B cell (primary cell): ENCODE measurements at regions not wholly inside any gene's neighbourhood (a gene's known extent, or its start where the extent isn't known, plus 50 kb on each side); places are given as distances from the start of the nearest gene placed in this dataset.

ENCODE experiments used
- EZH2 ChIP-seq: IDR thresholded peaks from 2 replicates; pipeline ENCODE4 v1.6.1; 2012; ENCODE audit warnings: borderline replicate concordance, low read depth, mild to moderate bottlenecking, moderate library complexity, low read length; ENCODE audit not compliant: insufficient read depth, poor library complexity, severe bottlenecking
- TF ChIP-seq, protein P1 (sequence below): fragments of 200-600 bp; IDR thresholded peaks from one replicate; pipeline ENCODE4 v1.8.0; 2022; ENCODE audit warnings: antibody characterized with exemption, mild to moderate bottlenecking

GRCh38 chr21:30081506-30081905 is 85.1 kb downstream of the CLDN17 start:
- TF ChIP-seq, protein P1, sequence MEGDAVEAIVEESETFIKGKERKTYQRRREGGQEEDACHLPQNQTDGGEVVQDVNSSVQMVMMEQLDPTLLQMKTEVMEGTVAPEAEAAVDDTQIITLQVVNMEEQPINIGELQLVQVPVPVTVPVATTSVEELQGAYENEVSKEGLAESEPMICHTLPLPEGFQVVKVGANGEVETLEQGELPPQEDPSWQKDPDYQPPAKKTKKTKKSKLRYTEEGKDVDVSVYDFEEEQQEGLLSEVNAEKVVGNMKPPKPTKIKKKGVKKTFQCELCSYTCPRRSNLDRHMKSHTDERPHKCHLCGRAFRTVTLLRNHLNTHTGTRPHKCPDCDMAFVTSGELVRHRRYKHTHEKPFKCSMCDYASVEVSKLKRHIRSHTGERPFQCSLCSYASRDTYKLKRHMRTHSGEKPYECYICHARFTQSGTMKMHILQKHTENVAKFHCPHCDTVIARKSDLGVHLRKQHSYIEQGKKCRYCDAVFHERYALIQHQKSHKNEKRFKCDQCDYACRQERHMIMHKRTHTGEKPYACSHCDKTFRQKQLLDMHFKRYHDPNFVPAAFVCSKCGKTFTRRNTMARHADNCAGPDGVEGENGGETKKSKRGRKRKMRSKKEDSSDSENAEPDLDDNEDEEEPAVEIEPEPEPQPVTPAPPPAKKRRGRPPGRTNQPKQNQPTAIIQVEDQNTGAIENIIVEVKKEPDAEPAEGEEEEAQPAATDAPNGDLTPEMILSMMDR: no peak
- no peak for TF ChIP-seq EZH2
